ENCODE measurements at regions not wholly inside any gene's neighbourhood (a gene's known extent, or its start where the extent isn't known, plus 50 kb on each side); places are given as distances from the start of the nearest gene placed in this dataset.

DNA sequence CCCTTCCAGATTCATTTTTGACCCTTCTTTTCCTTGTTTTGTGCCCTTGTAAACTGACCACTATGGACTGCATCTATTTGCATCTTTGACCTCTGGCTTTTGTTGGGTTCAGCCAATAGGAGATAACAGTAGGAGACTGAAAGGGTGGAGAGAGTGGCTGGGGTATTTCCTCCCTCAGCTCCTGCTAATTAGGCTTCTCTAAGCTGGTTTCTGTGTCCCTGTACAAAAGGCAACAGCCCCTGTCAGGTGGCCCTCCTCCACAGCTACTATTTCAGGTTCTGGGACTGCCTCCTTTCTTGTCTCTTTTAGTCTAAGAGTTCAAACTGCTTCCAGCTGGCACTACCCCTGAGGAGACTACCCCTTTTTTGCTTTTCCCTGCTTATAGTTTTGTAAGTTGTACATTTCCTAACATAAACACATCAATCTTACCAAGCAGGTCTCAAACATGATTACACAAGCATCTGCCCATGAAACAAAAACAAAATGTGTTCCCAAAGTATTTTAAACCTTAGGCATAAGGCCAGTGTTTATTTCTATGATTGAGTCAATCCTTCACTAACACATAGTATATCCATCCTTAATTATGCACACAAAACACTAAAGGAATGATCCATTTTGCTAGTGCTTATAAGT lies 262.0 kb upstream of the TRPM3 start:
- no peak for DNase-seq (ENCODE audit: low spot score)
- FAIRE-seq: no peak

DNA sequence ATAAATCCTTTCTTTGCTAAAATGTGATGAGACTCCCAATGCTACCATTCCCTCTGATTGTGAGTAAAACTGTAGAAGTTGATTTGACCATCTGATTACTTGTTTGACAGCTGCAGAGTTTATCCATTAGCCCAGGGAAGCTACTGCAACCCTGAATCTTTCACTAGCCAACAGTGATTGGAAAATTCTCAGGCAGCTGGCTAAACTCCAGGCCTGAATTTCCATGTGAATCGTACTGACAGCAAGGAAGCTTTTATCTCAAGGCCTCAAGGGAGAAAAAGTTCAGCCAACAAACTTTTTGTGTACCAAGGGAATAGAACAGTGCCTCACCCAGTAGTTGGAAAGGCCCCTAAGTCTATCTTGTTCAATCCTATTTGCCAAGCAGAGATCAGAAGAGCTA lies 246.7 kb upstream of the TRPM3 start:
- FAIRE-seq (no peak), DNase-seq (ENCODE audit: low spot score) (no peak)

DNA sequence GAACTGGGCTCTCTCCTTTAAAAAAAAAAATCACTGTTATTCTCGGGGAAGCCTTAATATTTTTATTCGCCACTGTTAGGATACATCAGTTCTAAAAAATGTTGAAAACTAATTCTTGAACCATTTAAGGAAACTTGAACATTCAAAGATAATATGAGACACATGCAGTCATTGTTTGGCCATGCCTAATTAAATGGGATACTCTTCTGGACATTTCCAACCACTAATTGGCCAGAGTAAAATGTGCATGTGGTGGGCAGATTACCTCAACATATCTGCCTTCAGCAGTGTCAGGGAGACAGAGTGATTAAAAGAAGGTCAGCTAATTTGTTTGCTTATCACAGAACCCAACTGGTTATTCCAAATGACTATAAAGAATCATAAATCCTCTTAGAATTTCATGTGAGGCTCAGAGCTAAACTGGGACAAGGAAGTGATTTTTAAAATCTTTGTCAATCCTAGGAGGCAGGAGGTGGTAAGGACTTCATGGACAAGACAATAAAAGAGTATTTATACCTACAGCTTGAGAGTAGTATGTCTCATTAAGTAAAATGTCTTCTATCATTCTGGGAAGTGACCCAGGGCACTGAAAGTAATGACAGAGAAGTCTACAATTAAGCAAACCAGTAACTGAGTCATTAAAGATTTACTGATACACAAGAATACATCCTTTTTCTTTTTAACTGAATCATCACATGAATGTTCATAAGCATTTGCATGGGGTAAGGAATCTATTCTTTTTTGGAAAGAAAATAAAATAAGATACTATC lies 242.9 kb upstream of the TRPM3 start:
- DNase-seq (ENCODE audit: low spot score) (no peak), FAIRE-seq (no peak)

DNA sequence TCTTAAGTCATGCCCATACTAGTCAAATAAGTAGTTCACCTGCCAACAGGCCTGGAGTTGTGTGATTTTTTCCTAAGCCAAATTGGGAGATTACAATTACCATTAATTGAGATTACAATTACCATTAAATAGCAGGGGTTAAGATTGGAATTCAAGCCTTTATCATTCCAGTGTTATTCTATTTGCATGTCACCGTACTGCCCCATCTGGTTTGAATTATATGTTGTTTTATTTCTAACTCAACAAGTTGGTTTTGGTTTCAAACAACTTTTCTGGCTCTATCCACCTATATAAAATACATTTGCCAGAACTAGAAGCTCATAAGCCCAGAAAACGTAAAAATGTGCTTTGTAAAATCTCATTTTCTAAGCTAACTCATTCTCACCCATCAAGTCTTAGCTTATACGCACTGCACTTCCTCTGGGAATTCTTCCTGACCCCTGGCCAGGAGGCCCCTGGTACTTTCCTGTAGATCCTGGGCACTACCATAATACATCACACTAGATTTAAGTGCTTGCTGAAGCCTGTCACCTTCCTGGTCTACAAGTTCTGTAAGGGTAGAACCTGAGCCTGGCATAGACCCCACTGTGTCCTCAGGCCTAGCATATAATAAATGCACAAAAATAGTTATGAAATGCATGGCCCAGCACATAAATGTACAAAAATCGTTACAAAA lies 242.0 kb upstream of the TRPM3 start:
- no peak for FAIRE-seq
- DNase-seq (ENCODE audit: low spot score): no peak

DNA sequence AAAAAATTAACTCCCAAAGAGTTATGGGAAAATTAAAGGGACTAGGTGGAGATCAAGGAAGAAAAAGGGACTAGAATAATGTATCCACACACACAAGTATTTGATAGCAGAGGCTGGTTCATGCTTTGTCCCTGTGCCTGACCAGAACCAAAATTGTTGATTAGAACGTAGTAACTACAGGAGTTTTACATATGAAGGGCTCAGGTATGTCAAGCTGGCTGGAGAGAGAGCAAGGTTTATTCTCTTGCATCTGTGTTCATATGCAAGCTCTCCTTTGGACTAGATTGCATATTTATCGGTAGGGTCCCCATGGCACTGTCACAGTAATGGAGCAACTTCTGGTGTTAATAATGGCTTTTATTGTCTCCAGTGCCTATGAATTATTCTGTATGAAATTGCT lies 239.9 kb upstream of the TRPM3 start:
- DNase-seq (ENCODE audit: low spot score) (no peak), FAIRE-seq (no peak)

DNA sequence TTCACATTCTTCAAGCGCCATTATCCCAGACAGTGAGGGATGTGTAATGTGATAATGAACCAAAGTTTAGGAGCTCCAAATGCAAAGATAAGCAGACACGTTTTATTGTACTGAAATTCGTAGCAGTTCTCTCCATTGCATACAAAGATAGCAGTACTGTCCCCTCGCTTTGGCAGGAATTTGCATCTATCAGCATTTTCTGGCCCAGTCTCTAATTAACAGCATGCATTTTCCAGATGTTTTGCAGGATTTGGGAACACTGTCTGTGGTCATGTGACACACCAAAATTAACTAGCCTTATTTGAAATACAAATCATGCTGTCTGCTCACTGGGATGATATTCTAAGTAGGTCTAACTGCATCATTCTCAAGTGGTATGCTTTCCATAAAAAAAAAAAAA lies 235.9 kb upstream of the TRPM3 start:
- DNase-seq (ENCODE audit: low spot score): no peak
- FAIRE-seq: no peak

DNA sequence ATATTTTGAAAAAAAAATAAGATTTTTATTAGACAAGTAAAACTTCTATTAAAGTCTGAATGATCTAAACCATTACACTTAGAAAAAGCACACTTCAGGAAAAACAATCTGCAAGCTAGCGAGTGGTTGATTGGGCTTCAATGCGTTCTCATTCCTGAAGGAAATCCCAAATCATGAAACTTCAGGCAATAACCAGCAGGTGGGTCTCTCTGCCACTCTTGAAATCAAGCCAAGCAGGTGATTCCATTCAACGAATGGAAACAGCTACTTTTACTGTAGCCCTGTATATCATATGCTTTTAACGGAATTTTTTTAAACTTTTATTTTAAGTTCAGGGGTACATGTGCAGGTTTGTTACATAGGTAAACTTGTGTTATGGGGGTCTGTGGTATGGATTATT lies 234.5 kb upstream of the TRPM3 start:
- FAIRE-seq (no peak), DNase-seq (ENCODE audit: low spot score) (no peak)

DNA sequence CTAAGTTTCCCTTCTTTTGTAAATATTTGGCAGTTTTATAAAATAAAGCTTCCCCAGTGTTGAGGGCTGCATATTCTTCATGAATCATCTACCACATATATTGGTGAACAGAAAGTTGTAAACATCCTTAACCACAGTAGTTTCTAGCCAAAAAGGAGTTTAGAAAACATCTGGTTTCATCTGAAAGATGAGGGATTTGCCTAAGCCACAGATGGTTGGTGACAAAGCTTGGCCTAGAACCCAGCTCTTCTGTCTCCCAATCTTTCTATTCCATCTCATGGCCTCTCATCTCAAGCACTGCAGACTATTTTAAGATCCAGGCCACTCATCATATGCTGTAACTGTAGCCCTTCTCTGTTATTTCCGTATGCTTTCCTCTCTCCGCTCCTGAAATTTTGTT lies 232.3 kb upstream of the TRPM3 start:
- DNase-seq (ENCODE audit: low spot score) (no peak), FAIRE-seq (no peak)

DNA sequence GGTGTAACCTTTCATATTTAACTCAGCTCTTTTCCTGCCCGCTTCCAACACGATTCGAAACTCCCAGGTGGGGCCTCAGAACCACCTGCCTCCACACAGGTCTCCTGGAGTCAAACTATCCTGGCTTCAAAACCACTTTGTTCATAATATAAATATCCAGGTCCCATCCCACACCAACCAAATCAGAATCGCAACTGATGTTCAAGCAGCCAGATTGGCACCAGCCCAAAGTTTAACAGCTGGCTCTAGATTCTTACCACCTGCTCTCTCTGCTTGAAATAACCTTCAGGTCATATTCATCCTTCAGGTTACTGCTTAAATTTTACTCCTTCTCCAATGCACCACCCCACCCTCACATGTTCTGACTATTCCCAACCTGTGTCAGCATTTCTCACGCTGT lies 231.4 kb upstream of the TRPM3 start:
- FAIRE-seq: no peak

DNA sequence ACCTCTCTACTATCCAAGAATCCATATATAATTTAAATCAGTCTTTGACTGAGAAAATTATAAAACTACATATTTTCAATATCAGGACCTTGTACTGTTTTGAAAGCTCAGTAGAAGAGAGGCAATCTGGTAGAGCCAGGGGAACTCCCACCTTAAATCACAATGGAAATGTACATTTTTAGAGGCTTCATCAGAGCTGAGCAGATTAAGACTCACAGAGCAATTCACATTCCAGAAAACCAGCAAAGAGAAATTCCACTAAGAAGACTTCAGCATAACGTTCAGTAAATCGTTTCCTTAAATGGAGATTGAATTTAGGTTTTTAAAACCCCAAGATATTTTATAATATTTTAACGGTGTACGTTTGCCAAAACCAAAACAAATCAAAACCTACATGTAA lies 227.8 kb upstream of the TRPM3 start:
- FAIRE-seq: no peak
- peak; percentile 69 for DNase-seq (ENCODE audit: low spot score)

More for the DNA sequence above, 231.4 kb upstream of the TRPM3 start:
- no peak for DNase-seq (ENCODE audit: low spot score)

DNA sequence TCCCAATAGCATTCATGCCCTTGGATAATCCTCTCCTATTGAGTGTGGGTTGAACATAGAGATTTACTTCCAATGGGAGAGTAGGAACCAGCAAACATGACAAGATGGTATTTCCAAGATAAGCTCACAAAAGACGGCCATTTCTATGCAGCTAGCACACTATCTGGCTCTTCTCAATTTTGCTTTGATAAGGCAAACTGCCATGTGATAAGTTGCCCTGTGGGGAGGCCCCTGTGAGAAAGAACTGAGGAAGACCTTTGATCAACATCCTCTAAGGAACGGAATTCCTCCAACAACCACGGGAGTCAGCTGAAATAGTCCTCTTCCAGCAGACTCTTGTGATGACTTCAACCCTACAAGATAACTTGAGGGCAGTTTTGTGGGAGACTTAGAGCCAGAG lies 211.9 kb upstream of the TRPM3 start:
- FAIRE-seq: no peak

DNA sequence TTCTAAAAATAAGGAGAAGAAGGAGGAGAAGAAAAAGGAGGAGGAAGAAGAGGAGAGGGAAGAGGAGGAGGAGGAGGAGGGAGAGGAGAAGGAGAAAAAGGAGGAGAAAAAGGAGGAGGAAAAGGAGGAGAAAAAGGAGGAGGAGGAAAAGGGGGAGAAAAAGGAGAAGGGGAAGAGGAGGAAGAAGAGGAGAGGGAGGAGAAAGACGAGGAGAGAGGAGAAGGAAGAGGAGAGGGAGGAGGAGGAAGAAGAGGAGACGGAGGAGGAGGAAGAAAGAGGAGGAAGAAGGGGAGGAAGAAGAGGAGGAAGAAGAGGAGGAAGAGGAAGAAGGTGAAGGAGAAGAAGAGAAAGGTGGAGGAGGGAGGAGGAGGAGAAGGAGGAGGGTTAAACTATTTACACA lies 210.2 kb upstream of the TRPM3 start:
- DNase-seq (ENCODE audit: low spot score) (no peak), FAIRE-seq (no peak)

More for the DNA sequence above, 211.9 kb upstream of the TRPM3 start:
- DNase-seq (ENCODE audit: low spot score): no peak

DNA sequence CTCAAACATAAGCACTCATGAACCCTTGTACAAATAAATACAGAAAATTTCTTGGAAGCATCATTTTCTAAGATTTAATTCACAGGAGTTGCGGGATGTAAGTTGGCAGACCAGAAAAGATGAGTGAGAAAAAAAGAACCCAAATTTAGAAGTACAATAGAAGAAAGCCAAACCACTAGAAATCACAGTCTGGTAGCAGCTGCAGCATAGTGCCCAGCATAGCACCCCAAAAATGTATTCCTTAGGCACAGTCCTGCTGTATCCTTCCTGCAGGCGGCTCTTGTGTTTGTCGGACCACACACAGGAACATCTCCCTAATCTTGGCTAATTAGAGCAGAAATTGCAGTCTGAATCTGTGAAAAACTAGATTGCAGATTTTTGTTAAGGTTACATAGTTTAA lies 208.5 kb upstream of the TRPM3 start:
- DNase-seq (ENCODE audit: low spot score) (no peak), FAIRE-seq (no peak)

DNA sequence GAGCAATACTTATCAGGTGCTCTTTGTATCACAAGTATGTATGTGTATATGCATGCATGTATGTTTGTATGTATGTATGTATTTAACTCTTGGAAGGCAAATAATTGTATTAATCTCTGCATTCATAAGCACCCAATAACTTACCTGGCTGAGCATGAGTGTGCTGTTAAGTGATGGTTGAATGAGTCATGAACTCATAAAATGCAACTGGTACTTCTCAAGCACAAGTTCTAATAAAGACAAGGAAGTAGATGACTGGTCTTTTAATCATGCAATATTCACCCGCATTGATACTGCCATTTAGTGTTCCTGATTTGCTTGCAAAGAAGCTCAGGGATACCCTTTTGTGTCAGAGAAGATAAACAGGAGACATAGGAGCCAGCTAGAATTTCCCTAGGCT lies 204.9 kb upstream of the TRPM3 start:
- no peak for FAIRE-seq
- no peak for DNase-seq (ENCODE audit: low spot score)

DNA sequence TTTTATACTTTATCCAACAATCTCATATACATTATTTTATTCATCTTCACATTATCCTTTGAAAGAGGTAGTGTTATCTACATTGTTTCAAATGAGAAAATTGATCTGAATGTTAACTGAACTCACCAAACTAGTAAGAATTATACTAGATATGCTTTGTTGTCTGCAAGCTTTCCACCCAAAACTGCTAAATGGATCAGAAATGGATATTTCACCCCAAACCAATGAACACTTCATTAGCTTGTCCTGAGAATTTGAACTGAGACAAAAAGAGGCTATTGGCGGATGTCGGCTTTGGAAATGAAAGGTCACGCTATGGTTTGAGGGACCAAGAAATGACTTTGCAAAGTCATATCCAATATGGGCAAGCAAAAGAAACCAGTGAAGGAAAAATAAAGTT lies 201.9 kb upstream of the TRPM3 start:
- FAIRE-seq: no peak
- no peak for DNase-seq (ENCODE audit: low spot score)

DNA sequence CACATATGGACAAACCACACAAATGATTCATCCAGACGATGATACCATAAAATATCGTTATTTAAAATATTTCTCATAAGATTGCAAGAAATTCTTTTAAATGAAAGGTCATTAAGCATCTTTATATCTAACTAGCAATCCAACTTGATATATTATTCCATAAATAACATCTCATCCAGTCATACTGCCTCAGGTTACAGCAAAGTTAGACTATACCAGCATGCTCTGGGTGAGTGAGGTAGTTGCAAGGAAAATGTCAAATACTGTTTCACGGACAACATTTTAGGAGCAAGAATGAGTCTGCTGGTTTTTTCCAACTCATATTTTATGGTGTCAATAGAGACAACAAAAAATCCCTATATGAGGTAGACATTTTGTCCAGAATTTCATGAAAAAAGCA lies 200.9 kb upstream of the TRPM3 start:
- FAIRE-seq: no peak
- DNase-seq (ENCODE audit: low spot score): no peak

DNA sequence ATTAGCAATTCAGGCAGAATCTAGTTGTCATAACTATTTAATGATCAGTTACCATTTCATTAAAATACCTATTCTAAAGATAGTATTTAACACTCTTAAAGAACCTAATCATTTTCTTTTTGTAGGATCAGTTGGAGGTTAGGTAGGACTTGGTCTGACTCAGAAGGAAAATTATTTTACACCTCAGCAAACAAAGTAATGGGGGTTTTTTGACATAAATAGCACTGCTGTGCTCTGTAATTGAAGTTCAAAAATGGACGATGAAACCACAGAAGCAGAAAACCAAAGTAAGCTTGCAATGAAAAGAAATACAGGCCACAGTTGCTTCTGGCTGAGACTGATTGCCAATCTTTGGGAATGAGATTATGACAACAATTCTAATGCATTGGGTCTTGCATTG lies 187.0 kb upstream of the TRPM3 start:
- FAIRE-seq: no peak
- no peak for DNase-seq (ENCODE audit: low spot score)

DNA sequence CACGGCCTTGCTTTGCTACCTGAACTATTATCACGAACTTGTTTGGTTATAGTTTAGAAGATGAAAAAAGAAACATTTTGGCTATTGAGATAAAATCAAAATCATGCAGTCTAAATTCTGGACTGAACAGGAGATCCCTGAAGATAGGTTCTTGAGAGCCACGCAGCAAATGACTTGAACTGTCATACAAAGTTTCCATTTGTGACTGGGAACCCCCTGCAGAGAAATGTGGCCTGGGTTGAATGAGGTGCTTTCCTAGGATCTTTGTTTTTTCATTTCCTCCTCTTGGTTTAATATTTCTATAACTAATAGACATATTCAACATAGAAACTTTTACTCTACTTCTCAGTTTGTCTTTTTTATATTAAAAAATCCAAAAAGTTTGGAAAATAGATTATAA lies 184.7 kb upstream of the TRPM3 start:
- no peak for FAIRE-seq

DNA sequence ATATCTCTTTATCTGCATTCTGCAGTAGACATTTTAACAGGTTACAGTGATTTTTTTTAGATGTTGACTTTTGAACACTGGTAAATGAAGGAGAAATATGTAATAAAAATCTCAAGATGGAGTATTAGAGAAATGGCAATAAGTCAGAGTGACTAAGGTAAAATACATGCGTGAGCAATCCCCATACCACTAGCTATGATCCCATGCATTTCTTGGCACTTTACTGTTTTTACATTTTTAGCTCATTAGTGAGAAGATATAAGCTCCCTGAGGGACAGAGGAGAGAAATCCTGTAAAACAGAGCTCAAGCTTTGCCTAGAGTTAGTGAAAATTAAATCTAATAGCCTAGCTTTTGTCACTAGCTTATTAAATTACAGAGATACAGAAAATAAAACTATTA lies 181.9 kb upstream of the TRPM3 start:
- no peak for FAIRE-seq
- no peak for DNase-seq (ENCODE audit: low spot score)

More for the DNA sequence above, 184.7 kb upstream of the TRPM3 start:
- DNase-seq (ENCODE audit: low spot score): no peak

DNA sequence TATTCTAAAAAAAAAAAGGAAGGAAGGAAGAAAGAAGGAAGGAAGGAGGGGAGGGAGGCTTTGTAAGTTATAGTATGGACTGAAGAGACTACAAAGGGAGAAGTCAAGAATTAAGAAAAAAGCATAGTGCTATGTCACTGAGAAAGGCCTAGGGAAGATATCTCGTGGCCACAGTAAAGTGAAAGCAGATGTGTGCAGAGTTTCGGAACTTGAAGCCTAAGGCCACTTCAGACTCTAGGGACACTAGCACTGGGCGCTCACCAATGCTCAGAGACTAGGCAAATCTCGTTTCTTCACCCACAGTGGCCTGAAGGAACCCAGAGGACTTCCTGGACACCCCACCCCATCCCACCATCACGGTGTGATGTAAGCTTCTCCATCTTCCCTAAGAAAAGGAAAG lies 181.4 kb upstream of the TRPM3 start:
- FAIRE-seq (no peak), DNase-seq (ENCODE audit: low spot score) (no peak)

DNA sequence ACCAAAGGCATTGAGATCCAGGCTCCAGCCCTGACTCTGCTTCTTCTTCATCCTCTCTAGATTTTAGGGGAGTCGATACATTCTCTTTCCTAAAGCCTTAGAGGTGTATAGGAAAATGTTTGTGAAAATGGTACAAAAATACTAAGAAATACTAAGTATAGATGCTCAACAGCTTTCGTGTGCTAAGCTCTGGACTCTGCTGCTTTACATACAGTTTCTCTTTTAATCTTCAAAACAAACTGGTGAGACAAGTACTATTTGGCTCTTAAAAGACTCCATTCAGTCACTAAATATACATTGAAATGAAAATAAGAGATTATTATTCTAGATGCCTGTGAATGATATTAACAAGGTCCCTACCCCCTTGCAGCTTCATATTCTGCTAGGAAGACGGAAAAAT lies 174.5 kb upstream of the TRPM3 start:
- no peak for FAIRE-seq
- DNase-seq (ENCODE audit: low spot score): no peak

DNA sequence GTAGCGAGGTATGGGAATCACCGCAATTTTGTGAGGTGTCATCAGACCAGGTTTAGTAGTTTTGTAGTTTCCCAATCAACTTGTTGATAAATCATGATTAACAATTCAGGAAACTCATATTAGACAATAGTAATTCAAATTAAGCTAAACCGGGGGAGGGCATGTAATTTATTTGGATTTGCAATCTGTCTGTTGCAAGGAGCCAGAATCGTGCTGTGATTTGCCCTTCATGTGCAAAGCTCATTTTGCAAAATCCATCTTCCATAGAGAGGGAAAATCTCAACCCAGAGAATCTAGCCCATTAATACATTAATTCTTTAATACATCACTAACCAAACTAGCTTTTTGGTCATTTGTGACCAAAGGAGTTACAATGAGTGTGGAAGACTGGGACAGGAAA lies 164.7 kb upstream of the TRPM3 start:
- DNase-seq (ENCODE audit: low spot score) (no peak), FAIRE-seq (no peak)

DNA sequence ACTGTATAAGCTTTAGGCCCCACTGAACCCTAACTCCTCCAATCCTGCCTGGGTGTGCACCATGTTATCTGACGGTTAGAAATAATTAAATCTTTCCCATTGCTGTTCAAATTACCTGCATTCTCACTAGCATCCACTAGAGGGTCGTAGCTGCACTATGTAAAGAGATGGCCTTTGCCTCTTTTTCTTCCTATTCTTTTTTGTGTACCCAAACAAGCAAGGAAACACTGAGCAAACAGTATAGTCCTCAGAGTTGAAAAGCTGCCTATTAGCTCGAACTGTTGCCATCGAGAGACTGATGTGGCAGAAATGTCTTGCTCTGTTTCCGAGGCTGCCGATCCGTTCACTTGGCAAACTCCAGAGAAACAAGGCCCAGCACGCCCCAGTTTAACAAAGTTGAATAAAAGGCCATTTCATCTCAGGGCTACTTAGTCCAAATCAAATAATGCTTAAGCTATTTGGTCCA lies 163.8 kb upstream of the TRPM3 start:
- FAIRE-seq: peak; percentile 72
- peak; percentile 54 for DNase-seq (ENCODE audit: low spot score)
